ENCODE measurements at regions not wholly inside any gene's neighbourhood (a gene's known extent, or its start where the extent isn't known, plus 50 kb on each side); places are given as distances from the start of the nearest gene placed in this dataset.
A peak's percentile ranks its signal among the peaks of the same experiment; 100 is the strongest.

- no peak for FAIRE-seq
Measured at GRCh38 chr2:38509947-38510326, 92.8 kb downstream of the HNRNPLL start.

GRCh38 chr2:38509314-38509946 is 93.3 kb downstream of the HNRNPLL start:
- FAIRE-seq, result peak; percentile 86

GRCh38 chr2:38508311-38509039 is 94.3 kb downstream of the HNRNPLL start:
- no peak for FAIRE-seq

GRCh38 chr2:38507712-38508111 is 95.0 kb downstream of the HNRNPLL start:
- FAIRE-seq, result no peak

GRCh38 chr2:38505779-38506178 is 96.9 kb downstream of the HNRNPLL start:
- FAIRE-seq, result no peak

- no peak for FAIRE-seq
Measured at GRCh38 chr2:38504169-38504568, 98.6 kb downstream of the HNRNPLL start.

GRCh38 chr2:38502107-38502506 is 100.6 kb downstream of the HNRNPLL start:
- no peak for FAIRE-seq

- FAIRE-seq, result no peak
Measured at GRCh38 chr2:38500283-38500634, 102.5 kb downstream of the HNRNPLL start.

- FAIRE-seq, result no peak
Measured at GRCh38 chr2:38499548-38500282, 103.0 kb downstream of the HNRNPLL start.

- no peak for FAIRE-seq
Measured at GRCh38 chr2:38498045-38498481, 104.7 kb downstream of the HNRNPLL start.

- no peak for FAIRE-seq
Measured at GRCh38 chr2:38497670-38498037, 105.1 kb downstream of the HNRNPLL start.

GRCh38 chr2:38496927-38497669 is 105.6 kb downstream of the HNRNPLL start:
- FAIRE-seq, result no peak

- FAIRE-seq, result no peak
Measured at GRCh38 chr2:38495880-38496279, 106.8 kb downstream of the HNRNPLL start.

- FAIRE-seq, result no peak
Measured at GRCh38 chr2:38494394-38494793, 108.3 kb downstream of the HNRNPLL start.

GRCh38 chr2:38492042-38492615 is 110.6 kb downstream of the HNRNPLL start:
- FAIRE-seq, result no peak

- no peak for FAIRE-seq
Measured at GRCh38 chr2:38491436-38491835, 111.3 kb downstream of the HNRNPLL start.

- no peak for FAIRE-seq
Measured at GRCh38 chr2:38489846-38490245, 112.8 kb upstream of the ATL2 start.

GRCh38 chr2:38487852-38488251 is 110.8 kb upstream of the ATL2 start:
- FAIRE-seq, result no peak

- FAIRE-seq, result no peak
Measured at GRCh38 chr2:38486213-38487026, 109.3 kb upstream of the ATL2 start.

GRCh38 chr2:38485734-38486133 is 108.7 kb upstream of the ATL2 start:
- no peak for FAIRE-seq

- FAIRE-seq, result no peak
Measured at GRCh38 chr2:38484957-38485356, 107.9 kb upstream of the ATL2 start.

Measured in islet of Langerhans (tissue), 1 donor.